Calu3 (cell line): ENCODE measurements at regions not wholly inside any gene's neighbourhood (a gene's known extent, or its start where the extent isn't known, plus 50 kb on each side); places are given as distances from the start of the nearest gene placed in this dataset.

Experiments used
- BruUV-seq: library from RNA; stranded (reverse); fragments of 400-500 nt; replicated peaks from 2 replicates; lab custom pipeline; 2021; lab: Mats Ljungman, UMichigan
- CTCF ChIA-PET: fragments of 300-600 bp; sonication (Branson Sonifier 250); formaldehyde crosslinking; loops from one replicate; lab custom pipeline; 2022; ENCODE audit warnings: antibody characterized with exemption; lab: Charles Lee
- DNase-seq: peaks from one replicate; pipeline ENCODE4 v3.0.0; 2022
- H3K27ac Mint-ChIP-seq: one replicate; pipeline ENCODE4 v1.8.0; 2022; ENCODE audit warnings: mixed read lengths; ENCODE audit not compliant: unreplicated experiment
- H3K27me3 Mint-ChIP-seq: one replicate; pipeline ENCODE4 v1.8.0; 2022; ENCODE audit warnings: mixed read lengths; ENCODE audit not compliant: unreplicated experiment
- H3K36me3 Mint-ChIP-seq: one replicate; pipeline ENCODE4 v1.8.0; 2022; ENCODE audit warnings: mild to moderate bottlenecking, moderate library complexity, mixed read lengths; ENCODE audit not compliant: insufficient read depth, unreplicated experiment
- H3K4me1 Mint-ChIP-seq: one replicate; pipeline ENCODE4 v1.8.0; 2022; ENCODE audit warnings: mild to moderate bottlenecking, low read depth, mixed read lengths; ENCODE audit not compliant: unreplicated experiment
- H3K4me3 Mint-ChIP-seq: one replicate; pipeline ENCODE4 v1.8.0; 2022; ENCODE audit warnings: mild to moderate bottlenecking, low read depth, moderate library complexity, mixed read lengths; ENCODE audit not compliant: unreplicated experiment
- H3K9me3 Mint-ChIP-seq: one replicate; pipeline ENCODE4 v1.8.0; 2022; ENCODE audit warnings: low read depth, mixed read lengths; ENCODE audit not compliant: unreplicated experiment
- CTCF ChIP-seq: fragments of 200-600 bp; IDR thresholded peaks from one replicate; pipeline ENCODE4 v1.8.0; 2022; ENCODE audit warnings: antibody characterized with exemption; ENCODE audit not compliant: unreplicated experiment
- intact Hi-C: fragments of 100-400 bp; cut with micrococcal nuclease; formaldehyde crosslinking; loops from one replicate; pipeline ENCODE4 v1.10.0; 2022; ENCODE audit not compliant: unreplicated experiment

DNA sequence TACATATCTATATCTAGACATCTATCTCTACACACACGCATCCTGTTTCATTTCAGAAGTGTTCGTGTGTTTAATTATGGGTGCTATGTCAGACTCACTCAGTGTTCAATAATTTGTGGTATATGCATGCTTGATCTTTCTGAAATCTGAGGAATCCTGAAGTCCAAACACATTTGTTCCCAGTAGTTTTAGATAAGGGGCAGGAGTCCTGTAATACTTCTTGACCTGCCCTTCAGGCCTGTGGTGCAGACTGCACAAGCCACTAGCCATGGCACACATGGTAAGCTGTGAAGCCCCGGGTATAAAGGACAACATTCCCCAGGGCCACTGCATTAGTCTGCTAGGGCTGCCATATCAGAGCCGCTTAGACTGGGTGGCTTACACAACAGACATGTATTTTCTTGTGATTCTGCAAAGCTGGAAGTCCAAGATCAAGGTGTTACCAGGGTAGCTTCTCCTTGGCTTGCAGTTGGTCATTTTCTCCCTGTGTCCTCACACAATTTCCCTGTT lies 267.2 kb downstream of the RHOU start:
- Mint-ChIP-seq H3K4me3 (no peak overlapping the region), H3K27me3 (no peaks in the 10 kb centered on the region), H3K4me1 (no peaks in the 10 kb centered on the region), H3K27ac (no peak overlapping the region), H3K36me3 (no peaks in the 10 kb centered on the region), H3K9me3 (no peaks in the 10 kb centered on the region)
- no TSS peak for BruUV-seq
- intact Hi-C loops: no loop called here
- no peak for TF ChIP-seq CTCF
- DNase-seq: no peak
- CTCF ChIA-PET: no interaction called here

- DNase-seq: no peak
- Mint-ChIP-seq H3K27me3 (no peaks in the 10 kb centered on the region), H3K4me3 (no peak overlapping the region), H3K9me3 (no peaks in the 10 kb centered on the region), H3K4me1 (no peaks in the 10 kb centered on the region), H3K27ac (no peak overlapping the region), H3K36me3 (no peaks in the 10 kb centered on the region)
- no peak for TF ChIP-seq CTCF
- BruUV-seq: no TSS peak
- CTCF ChIA-PET: no interaction called here
- intact Hi-C loops: no loop called here
Measured at GRCh38 chr1:229003233-229004031, 267.5 kb upstream of the RAB4A start.

- BruUV-seq: no TSS peak
- Mint-ChIP-seq H3K27me3 (no peaks in the 10 kb centered on the region), H3K4me1 (no peaks in the 10 kb centered on the region), H3K27ac (no peak overlapping the region), H3K9me3 (no peaks in the 10 kb centered on the region), H3K36me3 (no peaks in the 10 kb centered on the region), H3K4me3 (no peak overlapping the region)
- intact Hi-C loops: no loop called here
- DNase-seq: no peak
- CTCF ChIA-PET: no interaction called here
- TF ChIP-seq CTCF: no peak
Measured at GRCh38 chr1:229004066-229004833, 266.7 kb upstream of the RAB4A start.

- Mint-ChIP-seq H3K27ac (no peak overlapping the region), H3K4me1 (no peaks in the 10 kb centered on the region), H3K27me3 (no peaks in the 10 kb centered on the region), H3K36me3 (no peaks in the 10 kb centered on the region), H3K9me3 (no peaks in the 10 kb centered on the region), H3K4me3 (no peak overlapping the region)
- no TSS peak for BruUV-seq
- DNase-seq: no peak
- intact Hi-C loops: no loop called here
- CTCF ChIA-PET: no interaction called here
- no peak for TF ChIP-seq CTCF
Measured at GRCh38 chr1:229005097-229005496, 265.8 kb upstream of the RAB4A start.
